ENCODE measurements at regions not wholly inside any gene's neighbourhood (a gene's known extent, or its start where the extent isn't known, plus 50 kb on each side); places are given as distances from the start of the nearest gene placed in this dataset.

DNA sequence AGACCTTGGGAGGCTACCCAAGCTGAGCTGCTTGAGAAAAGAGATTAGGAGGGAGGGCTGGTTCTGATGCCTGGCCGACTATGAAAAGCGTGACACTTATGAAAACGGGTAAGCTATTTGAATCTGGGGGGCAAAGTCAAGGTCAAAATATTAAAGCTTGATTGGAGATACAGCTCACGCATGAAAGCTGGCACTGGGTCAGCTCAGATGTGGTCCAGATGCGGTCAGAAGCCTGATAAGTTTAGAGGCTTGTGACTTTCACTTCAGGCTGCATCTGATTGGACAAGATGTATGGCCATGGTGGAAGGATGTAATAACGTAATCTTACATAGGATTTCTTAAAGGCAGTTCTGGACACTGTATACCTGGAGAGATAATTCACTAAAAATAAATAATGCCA, 690.3 kb downstream of the NTRK3 start:
- Histone ChIP-seq H3K23ac (ENCODE audit: insufficient read length) (no peak overlapping the region), H3K4me3 (ENCODE audit: extremely low read depth in 1 of 4, insufficient read depth in 2 of 4, low read depth in 3 of 4, low read length in 4 of 4) (no peak overlapping the region), H2AFZ (ENCODE audit: low read length) (no peak overlapping the region), H3K27me3 (replicated peaks in 1 of 4; ENCODE audit: control insufficient read depth in 3 of 4, extremely low read depth in 1 of 4, insufficient read depth in 3 of 4, low read length in 3 of 4) (no peaks in the 10 kb centered on the region), H2BK15ac (ENCODE audit: low read length) (no peak overlapping the region), H3K36me3 (ENCODE audit: control insufficient read depth in 2 of 4, insufficient read depth in 4 of 4, low read length in 3 of 4) (no peaks in the 10 kb centered on the region), H4K5ac (ENCODE audit: insufficient read length, low read depth, low read length) (no peak overlapping the region), H2BK20ac (ENCODE audit: low read length) (no peak overlapping the region), H4K20me1 (replicated peaks in 1 of 2; ENCODE audit: control insufficient read depth in 1 of 2, insufficient read depth in 2 of 2, low read length in 2 of 2) (no peaks in the 10 kb centered on the region), H3K27ac (ENCODE audit: low read depth, low read length) (no peak overlapping the region), H3K4me1 (replicated peaks in 1 of 4; ENCODE audit: control insufficient read depth in 3 of 4, insufficient read depth in 4 of 4, low read length in 3 of 4) (no peaks in the 10 kb centered on the region), H2AK5ac (ENCODE audit: low read depth, low read length) (no peak overlapping the region), H3K14ac (ENCODE audit: insufficient read length) (no peak overlapping the region), H3K4me2 (ENCODE audit: insufficient read depth in 1 of 2, low read depth in 2 of 2, low read length in 2 of 2) (no peak overlapping the region), H4K8ac (ENCODE audit: extremely low read depth, insufficient read depth, low read length) (no peak overlapping the region), H3K9me3 (ENCODE audit: insufficient read depth in 2 of 2, low read depth in 1 of 2, low read length in 1 of 2) (no peaks in the 10 kb centered on the region), H2BK12ac (ENCODE audit: low read depth, low read length) (no peak overlapping the region), H3K23me2 (ENCODE audit: low read depth, low read length) (no peaks in the 10 kb centered on the region), H3K9ac (replicated peaks in 1 of 4; ENCODE audit: extremely low read depth in 1 of 4, low read depth in 3 of 4, low read length in 3 of 4) (no peak overlapping the region), H3K79me2 (ENCODE audit: control insufficient read depth in 1 of 2, insufficient read depth in 2 of 2, low read length in 2 of 2) (no peaks in the 10 kb centered on the region), H2BK120ac (replicated peaks; ENCODE audit: low read depth, low read length) (no peak overlapping the region), H3K4ac (replicated peaks; ENCODE audit: insufficient read length, low read depth, low read length) (no peak overlapping the region), H4K91ac (replicated peaks; ENCODE audit: insufficient read length, low read length) (no peak overlapping the region), H3K56ac (replicated peaks; ENCODE audit: insufficient read length, low read depth, low read length) (no peak overlapping the region), H3K18ac (ENCODE audit: extremely low read depth, low read length) (no peak overlapping the region), H3K79me1 (ENCODE audit: low read depth, low read length) (no peaks in the 10 kb centered on the region), H2BK5ac (ENCODE audit: low read depth, low read length) (no peak overlapping the region)
- 95% methylated on average over 6 of the region's 6 CpGs; no CpG with 5 or more reads in 1 of the 2 experiments for WGBS, 2 experiments (ENCODE audit: extremely low coverage in 1 of 2, insufficient coverage in 1 of 2, insufficient read length in 1 of 2, insufficient replicate concordance in 2 of 2, low coverage in 1 of 2, low lambda C conversion rate in 2 of 2, missing lambda C conversion rate in 1 of 2)
- FAIRE-seq (no peak), DNase-seq (ENCODE audit: low read depth in 1 of 2, low spot score in 2 of 2) (no peak)
- POLR2A ChIA-PET (ENCODE audit: partially characterized antibody) = interaction anchor here (1.2 to 2.1 kb wide), 2 partner anchors 10 kb away, joined by 3 to 14 read pairs; no protein-coding TSS in a partner anchor
- CTCF ChIA-PET (ENCODE audit: partially characterized antibody) = interaction anchor here (1.0 to 2.9 kb wide), 7 partner anchors 9 to 533 kb away, joined by 3 to 6 read pairs (median 3); no protein-coding TSS in a partner anchor
- TF ChIP-seq CREB1 (IDR thresholded peaks at IDR 0.05) (no peak), POLR2A (IDR thresholded peaks at IDR 0.05; ENCODE audit: control extremely low read depth in 1 of 2, low read depth in 2 of 2, low read length in 2 of 2) (no peak), POU5F1 (IDR thresholded peaks at IDR 0.05; ENCODE audit: low read depth, low read length) (no peak), KDM1A (IDR thresholded peaks at IDR 0.05; ENCODE audit: borderline replicate concordance, low read length) (no peak), KDM5A (IDR thresholded peaks at IDR 0.05; ENCODE audit: low read length) (no peak), BACH1 (IDR thresholded peaks at IDR 0.05; ENCODE audit: low read length) (no peak), YY1 (IDR thresholded peaks at IDR 0.05; ENCODE audit: low read depth, low read length) (no peak), HDAC6 (IDR thresholded peaks at IDR 0.05; ENCODE audit: low read depth, low read length) (no peak), CEBPB (IDR thresholded peaks at IDR 0.05; ENCODE audit: low read depth, low read length) (no peak), CTCF (IDR thresholded peaks at IDR 0.05; ENCODE audit: control extremely low read depth in 1 of 3, insufficient read depth in 1 of 3, low read depth in 1 of 3, low read length in 3 of 3) (no peak), SP1 (IDR thresholded peaks at IDR 0.05; ENCODE audit: low read depth, low read length) (no peak)
- TF ChIP-seq, protein P1, sequence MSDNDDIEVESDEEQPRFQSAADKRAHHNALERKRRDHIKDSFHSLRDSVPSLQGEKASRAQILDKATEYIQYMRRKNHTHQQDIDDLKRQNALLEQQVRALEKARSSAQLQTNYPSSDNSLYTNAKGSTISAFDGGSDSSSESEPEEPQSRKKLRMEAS (IDR thresholded peaks at IDR 0.05) = no peak
- TF ChIP-seq, protein P2, sequence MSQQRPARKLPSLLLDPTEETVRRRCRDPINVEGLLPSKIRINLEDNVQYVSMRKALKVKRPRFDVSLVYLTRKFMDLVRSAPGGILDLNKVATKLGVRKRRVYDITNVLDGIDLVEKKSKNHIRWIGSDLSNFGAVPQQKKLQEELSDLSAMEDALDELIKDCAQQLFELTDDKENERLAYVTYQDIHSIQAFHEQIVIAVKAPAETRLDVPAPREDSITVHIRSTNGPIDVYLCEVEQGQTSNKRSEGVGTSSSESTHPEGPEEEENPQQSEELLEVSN (IDR thresholded peaks at IDR 0.05) = no peak
